ENCODE measurements at regions not wholly inside any gene's neighbourhood (a gene's known extent, or its start where the extent isn't known, plus 50 kb on each side); places are given as distances from the start of the nearest gene placed in this dataset.
"Not testable (repeated sequence)": the region's sequence is repeated elsewhere in the genome, so short reads cannot be mapped to it uniquely, and the experiment has no call there.

DNA sequence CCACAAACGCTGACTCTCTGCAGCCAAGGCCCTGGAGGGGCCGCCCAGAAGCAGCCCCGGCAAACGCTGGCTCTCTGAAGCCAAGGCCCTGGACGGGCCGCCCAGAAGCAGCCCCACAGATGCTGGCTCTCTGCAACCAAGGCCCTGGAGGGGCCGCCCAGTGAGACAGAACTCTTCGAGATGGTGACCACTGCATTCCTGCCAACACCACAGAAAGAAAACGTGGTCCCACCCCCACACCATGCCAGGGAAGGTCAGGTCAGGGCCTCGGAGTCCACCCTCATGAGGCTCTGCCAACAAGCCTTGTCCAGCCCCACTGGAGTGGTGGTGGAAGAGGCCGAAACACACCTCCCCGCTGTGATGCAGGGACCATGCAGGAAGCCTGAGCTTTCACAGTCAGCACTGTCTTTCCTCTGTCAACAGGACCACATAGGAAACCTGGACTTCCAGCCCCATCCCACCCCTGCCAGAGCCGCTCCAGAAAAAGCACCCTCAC is 97.5 kb downstream of the DLL1 start:
- no peak for DNase-seq (ENCODE audit: low read depth)

GRCh38 chr6:170192905-170193304 is 98.0 kb downstream of the DLL1 start:
- no peak for DNase-seq (ENCODE audit: low read depth)

- DNase-seq (ENCODE audit: low read depth): not testable (repeated sequence)
Observed at GRCh38 chr6:170192101-170192500, 98.8 kb downstream of the DLL1 start.

- DNase-seq (ENCODE audit: low read depth): no peak
Observed at GRCh38 chr6:170190046-170190445, 100.8 kb downstream of the DLL1 start.

- no peak for DNase-seq (ENCODE audit: low read depth)
Observed at GRCh38 chr6:170189236-170189635, 101.6 kb downstream of the DLL1 start.

- DNase-seq (ENCODE audit: low read depth): no peak
Observed at GRCh38 chr6:170188571-170189001, 102.3 kb downstream of the DLL1 start.

DNA sequence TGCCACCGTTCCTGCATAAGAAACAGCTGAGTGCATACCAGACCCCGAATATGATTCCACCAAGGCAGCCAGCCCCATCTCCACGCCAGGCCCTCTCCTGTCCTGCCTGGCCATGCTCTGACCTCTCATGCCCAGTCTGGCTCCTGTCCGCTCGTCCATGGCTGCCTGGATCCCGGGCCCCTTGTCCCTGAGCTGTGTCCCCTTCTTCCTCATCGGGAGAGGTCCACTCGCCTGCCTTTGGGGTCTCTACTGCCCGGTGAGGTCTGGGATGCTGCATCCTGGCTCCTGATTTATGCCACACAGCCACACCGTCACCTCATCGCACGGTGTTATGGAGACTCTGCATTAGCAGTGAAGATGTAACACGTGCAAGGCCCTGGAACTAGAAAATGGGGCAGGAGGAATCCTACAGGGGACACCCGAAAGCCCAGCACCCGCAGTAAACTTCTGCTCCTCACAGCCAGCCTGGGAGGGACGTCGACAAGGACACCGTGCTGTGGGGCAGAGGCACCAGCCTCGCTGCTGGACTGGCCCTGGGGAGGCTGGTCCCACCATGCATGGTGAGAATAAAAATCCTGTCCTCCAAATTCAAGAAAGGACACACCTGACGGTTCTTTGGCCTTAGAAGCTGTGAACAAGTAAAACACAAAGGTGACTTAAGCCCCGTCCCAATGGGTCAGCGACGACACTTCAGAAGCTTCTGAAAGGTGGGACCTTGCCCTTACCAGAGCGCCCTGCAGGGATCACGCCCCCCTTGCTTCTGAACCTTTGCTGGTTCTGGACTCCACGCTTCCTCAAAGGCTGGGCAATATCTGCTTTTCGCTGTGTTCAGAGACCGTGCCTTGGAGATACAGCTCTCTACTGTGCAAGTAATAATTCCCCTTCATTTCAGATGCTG is 103.0 kb downstream of the DLL1 start:
- no peak for DNase-seq (ENCODE audit: low read depth)

DNA sequence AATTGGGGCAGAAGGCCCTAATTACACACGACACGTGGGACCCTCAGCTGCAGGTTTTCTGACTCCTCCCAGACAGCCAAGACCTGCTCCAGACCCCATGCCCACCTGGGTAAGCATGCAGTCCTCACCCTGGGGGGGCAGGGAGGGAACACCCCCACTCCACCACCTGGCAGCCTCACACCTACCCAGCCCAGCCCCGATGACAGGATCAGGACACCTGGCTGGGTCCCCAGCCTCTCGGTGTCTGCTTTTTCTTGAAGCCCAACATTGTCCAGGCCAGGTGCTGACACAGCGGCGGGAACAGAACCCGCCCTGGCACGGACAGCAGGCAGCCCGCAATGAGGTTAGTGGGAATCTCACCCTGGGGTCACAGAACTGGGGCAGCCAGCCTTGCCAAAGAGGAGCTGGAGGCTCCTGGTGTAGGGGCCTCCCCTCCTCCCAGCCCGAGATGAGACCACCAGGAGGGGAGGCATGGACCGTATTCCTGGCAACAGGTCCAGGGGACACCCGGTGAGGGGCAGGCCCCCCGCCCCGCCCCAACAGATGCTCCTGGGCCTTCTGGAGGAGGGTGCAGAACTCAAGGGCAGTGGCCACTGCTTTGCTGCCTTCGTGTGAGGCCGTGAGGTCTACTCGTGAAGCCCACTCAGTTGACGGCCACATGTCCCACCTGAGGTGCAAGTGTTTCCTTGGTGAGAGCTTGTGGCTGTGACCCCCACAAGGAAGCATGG is 103.8 kb downstream of the DLL1 start:
- DNase-seq (ENCODE audit: low read depth): no peak

DNA sequence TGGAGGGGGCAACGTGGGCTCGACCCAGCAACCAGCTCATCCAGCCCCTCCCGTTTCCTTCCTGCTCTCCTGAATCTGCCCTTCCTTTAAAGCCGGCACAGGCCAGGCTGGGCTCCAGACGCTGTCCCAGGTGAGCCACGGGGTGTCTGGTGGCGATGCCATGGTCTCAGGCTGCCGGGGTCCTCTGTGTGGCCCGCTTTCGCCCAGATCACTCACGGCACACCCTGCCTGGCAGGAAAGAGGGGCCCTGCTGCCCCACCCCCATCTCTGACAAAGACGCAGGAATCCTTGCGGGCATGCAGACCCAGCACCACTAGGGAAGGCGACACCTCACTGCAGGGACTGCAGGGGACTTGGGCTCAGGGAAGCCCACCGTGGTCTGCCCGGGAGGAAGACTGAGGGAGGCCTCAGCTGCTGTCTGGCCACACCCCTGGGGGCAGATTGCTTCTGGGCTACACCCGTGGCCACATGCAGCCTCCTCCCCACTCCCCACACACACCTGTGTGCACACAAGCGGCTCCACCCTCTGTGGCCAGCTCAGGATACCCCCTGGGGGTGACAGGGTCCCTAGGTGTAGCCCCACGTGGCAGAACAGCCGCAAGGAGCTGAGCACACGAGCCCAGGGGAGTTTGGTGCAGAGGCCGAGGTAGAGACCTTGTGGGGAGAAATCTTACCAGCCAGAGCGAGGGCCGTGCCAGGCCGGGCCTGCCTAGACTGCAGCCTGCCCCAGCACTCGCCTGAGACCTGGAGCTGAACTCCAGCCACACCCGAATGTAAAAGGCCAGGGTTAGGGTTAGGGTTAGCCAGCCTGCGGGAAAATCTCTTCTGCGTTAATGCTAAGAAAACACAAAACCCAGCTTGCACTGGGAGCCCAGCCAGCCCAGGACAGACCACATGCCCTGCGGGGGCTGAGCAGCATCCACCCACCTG is 104.6 kb downstream of the DLL1 start:
- DNase-seq (ENCODE audit: low read depth): no peak

GRCh38 chr6:170185175-170185978 is 105.5 kb downstream of the DLL1 start:
- no peak for DNase-seq (ENCODE audit: low read depth)

DNA sequence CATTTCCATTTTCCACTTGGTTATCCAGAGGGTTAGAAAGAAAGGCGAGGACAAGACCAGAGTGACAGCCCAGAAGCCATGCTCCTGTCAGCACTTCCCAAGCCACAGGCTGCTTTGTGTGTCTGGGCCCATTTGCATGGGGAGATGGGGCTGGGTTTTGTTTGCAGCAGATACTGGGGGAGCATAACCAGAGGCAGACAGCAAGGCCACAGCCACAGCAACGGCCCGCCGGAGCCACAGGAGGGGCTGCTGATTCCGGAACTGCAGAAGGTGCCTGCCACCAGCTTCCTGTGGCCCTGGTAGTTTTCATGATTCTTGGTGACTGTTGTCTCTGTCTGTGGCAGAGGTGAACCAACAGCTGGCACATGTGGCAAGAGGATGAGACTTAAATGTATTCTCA is 106.6 kb downstream of the DLL1 start:
- DNase-seq (ENCODE audit: low read depth): no peak

- DNase-seq (ENCODE audit: low read depth): no peak
Observed at GRCh38 chr6:170183521-170183920, 107.4 kb downstream of the DLL1 start.

GRCh38 chr6:170182781-170183120 is 108.1 kb downstream of the DLL1 start:
- no peak for DNase-seq (ENCODE audit: low read depth)

GRCh38 chr6:170182093-170182780 is 108.6 kb downstream of the DLL1 start:
- DNase-seq (ENCODE audit: low read depth): no peak

DNA sequence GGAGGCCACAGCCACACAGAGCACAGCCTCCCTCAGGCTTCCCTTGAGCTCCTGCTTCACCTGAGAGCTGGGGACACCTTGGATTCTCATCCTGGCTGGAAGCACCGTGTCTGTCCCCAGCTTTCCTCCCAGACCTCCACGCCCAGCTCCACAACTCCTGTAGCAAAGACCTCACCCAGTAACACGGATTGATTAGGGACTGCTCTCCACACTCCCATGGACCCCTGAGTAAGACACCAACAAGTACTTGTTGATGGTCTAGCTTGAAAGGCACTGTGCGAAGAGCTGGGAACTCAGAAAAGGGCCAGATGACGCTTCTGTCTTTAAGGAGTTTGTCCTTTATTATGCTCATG is 109.6 kb downstream of the DLL1 start:
- no peak for DNase-seq (ENCODE audit: low read depth)

DNA sequence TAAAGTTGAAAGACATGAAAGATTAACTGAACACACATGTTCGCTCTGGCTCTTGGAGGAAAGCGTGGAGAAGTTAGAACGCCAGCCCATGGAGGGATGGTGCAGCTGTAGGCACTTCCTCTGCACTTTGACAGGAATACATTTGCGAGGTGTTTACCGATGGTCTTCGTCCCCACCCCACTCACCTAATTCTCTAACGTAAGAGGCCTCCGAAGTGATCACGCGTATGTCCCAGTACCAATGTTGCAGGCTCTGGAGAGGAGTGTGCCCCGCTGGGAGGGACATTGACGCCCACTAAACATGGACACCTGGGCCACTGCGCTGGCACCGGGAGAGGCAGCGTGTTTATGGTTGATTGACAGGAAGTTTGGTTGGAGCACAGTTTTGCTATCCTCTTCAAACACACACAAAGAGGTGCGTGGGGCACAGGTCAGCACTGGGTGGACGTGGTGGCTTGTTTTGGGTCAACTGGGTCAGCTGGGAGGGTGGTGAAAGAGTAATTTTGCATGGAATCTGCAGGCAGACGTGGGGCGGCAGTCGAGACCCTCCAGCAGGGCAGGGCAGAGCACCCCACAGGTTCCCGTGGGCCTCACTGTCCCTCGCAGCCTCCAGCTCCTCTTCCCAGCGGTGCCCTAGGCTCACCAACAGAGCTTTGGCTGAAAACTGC is 110.1 kb downstream of the DLL1 start:
- no peak for DNase-seq (ENCODE audit: low read depth)

DNA sequence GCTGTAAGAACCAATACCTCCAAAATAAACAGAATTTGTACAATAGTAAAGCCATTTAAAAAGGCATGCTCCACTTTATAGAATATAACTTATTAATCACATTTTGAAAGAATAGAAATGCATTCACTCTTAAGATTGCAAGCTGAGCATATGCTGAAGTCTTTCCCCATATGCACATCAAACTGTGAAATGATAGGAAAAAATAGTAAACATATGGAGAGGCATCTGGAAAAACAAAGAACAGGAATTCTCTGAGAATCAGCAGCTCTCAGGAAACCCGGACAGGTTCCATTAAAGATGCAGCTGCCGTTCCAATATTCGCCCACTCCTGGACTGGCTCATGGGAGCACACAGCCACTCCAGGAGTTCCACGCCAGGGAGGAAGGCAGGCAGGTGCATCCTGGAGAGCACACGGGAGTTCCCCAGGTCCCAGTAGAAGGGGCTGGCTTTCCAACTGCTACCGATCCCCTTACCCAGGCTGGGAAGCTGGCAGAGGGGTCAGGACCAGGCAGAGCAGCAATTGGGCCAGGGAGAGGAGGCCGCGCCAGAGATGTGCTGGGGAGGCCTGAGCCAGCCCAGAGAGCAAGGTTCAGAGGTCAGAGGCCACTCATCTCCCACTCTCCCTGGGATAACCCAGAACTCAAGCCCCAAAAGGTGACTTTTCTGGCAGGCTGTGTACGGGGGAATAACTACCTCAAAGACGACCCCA is 111.1 kb downstream of the DLL1 start:
- DNase-seq (ENCODE audit: low read depth): no peak

- no peak for DNase-seq (ENCODE audit: low read depth)
Observed at GRCh38 chr6:170178561-170179477, 112.1 kb downstream of the DLL1 start.
